ENCODE measurements at regions not wholly inside any gene's neighbourhood (a gene's known extent, or its start where the extent isn't known, plus 50 kb on each side); places are given as distances from the start of the nearest gene placed in this dataset.
A peak's percentile ranks its signal among the peaks of the same experiment; 100 is the strongest.

DNA sequence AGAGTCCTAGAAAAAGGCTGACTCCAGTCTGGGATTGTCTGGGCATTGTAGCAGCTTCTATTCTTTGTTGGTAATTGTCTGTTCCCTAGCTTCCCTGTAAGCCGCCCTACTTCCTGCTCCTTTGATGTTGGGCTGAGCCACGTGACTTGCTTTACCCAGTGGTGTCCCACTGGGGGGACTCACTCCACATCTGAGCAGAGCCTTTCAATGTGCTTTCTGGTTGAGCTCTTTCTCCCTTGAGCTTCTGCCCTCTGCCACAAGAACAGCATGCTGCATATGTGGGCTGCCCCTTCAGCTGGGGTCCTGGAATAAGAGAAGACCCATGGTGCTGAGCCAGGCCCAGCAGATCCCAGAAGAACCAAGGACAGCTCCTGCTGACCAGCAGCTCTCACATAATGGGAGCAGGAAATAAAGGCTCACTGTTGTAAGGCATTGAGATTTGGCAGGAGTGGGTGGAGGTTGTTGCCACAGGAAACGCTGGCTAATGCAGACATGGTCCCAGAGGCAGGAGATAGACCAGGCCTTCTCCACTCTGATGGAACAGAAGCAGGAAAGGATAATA lies 276.3 kb upstream of the GJB5 start:
- DNase-seq (ENCODE audit: low read depth) = no peak

DNA sequence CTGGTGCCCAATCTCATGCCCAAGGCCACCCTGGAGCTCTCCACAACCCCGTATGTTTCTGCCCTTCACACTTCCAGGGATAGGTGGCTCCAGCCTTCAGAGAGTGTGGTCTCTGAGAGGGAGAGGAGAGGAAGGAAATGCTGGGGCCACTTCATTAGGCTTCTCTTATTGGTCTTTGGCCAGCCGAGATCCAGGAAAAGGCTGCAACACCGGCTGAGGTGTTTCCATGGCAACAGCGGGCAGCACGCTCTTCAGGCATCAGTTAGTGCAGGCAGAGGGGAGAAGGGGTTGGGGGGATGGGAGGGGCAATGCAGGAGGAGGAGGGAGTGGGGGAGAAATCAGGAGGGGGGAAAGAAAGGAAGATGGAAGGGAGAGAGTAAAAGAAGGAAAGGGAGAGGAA lies 275.1 kb upstream of the GJB5 start:
- no peak for DNase-seq (ENCODE audit: low read depth)

DNA sequence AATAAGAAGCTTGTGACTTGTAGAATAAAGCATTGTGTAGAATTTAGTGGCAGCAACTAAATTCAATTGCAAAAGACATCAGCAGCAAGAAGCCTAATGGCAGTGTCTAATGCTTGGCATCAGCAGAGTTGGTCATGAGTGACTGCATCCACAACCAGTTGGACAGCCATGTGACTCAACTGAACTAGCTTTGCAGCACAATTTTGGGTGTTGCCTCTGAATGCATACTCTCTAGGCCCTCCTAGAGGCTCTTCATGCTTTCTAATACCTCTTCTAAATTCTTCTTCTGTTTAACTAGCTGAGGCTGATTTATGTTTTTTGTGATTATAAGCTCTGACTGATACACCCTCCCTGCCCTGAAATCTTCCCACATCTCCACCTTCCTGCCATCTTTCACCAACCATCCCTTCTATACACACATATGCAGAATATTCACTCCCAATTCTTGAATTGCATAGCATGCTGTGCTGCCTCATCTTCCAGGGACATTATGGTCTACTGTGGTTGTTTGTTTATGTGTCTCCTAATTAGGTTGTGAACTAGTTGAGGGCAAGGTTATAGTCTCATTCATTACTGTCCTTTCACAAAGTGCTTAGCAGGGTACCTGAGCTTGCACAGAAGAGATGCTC lies 266.7 kb upstream of the GJB5 start:
- DNase-seq (ENCODE audit: low read depth) = no peak

DNA sequence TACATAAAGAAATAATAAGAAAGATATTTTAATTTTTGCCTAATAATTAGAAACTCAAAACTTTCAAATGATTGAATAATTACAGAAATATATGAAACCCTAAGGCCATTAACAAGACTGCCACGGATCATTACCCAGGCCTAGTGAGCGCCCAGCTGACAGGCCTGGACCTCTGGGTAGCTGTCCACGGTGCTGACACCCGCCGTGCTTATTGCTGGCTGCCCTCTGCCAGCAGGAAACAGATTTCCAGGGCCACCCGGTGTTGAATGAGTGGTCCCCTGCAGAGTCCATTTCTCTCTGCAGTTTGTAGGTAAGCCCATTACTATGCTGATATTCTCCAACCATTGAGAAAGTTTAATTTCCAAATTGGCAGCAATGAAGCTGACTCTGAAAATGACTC lies 254.4 kb upstream of the GJB5 start:
- peak; percentile 34 for DNase-seq (ENCODE audit: low read depth)

DNA sequence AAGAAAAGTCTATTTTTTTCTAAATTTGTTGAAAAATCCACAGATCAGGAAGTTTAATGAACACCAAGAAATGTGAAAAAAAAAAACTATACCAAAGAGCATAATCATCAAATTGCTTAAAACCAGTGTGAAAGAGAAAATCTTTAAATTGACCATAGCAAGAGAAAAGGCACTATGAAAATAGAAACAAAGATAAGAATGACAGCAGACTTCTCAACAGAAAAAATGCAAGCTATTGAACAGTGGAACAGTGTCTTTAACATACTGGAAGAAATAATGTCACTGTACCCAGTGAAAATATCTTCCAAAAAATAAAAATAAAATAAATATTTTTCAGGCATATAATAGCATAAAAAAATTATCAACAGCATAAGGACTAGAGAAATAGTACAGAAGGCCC lies 243.0 kb upstream of the GJB5 start:
- DNase-seq (ENCODE audit: low read depth) = no peak

DNA sequence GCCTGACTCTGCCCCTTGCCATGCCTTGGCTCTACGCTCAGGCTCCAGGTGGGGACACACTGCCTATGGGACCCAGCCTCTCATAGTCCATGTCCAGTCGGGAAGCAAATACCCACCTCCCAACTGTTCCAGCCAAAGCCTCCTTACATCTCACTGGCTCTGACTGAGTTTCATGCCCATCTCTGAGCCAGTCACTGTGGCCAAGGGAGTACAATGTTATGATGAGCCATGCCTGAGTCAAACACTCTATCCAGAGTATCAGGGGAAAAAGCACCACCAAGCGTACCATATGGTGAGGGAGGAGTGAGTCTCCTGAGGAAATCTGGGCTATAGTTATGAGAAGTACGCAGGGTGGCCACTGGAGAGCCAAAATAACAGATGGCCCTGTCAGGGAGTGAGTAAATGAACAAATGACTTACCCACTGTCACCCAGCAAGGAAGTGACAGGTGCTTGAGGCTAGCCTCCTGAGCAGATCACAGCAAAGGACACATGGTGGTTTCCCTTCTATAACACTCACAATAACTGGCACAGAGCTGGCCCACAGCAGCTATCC lies 236.6 kb upstream of the GJB5 start:
- DNase-seq (ENCODE audit: low read depth) = peak; percentile 58

DNA sequence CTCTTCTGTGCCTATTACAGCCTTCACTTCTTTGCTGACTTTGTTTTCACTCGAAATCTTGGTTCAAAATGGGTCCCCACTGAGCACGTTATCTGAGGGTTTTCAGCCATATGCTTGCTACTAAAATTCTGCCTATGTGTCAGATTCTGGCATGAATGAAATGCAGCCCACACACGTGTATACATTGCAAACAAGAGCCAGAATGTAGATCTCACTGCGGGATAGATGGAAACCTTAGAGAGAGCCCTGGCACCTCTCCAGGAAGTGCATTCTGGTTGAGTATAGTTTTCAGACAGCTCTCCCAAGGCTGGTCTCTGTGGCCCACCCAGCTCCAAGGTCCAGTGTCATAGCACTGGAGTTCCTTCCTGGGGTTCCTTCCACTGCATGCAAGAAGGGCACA lies 234.7 kb upstream of the GJB5 start:
- DNase-seq (ENCODE audit: low read depth) = no peak

DNA sequence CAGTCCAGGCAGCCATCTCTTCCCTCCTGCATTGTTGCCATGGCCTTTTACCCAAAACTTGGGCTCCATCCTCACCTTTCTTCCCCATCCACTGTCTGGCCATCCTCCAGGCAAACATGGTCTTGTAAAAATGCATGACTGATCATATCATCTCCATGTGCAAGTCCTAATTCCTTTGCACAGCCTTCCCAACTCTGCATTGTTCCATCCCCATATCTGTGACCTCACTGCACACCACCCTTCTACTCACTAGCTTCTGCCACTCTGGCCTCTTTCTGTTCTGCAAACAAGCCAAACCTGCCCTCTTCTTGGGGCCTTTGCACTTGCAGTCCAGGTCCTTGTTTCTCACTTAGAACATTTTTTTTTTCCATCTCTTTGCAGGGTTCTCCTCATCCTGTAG lies 230.1 kb upstream of the GJB5 start:
- peak; percentile 18 for DNase-seq (ENCODE audit: low read depth)

DNA sequence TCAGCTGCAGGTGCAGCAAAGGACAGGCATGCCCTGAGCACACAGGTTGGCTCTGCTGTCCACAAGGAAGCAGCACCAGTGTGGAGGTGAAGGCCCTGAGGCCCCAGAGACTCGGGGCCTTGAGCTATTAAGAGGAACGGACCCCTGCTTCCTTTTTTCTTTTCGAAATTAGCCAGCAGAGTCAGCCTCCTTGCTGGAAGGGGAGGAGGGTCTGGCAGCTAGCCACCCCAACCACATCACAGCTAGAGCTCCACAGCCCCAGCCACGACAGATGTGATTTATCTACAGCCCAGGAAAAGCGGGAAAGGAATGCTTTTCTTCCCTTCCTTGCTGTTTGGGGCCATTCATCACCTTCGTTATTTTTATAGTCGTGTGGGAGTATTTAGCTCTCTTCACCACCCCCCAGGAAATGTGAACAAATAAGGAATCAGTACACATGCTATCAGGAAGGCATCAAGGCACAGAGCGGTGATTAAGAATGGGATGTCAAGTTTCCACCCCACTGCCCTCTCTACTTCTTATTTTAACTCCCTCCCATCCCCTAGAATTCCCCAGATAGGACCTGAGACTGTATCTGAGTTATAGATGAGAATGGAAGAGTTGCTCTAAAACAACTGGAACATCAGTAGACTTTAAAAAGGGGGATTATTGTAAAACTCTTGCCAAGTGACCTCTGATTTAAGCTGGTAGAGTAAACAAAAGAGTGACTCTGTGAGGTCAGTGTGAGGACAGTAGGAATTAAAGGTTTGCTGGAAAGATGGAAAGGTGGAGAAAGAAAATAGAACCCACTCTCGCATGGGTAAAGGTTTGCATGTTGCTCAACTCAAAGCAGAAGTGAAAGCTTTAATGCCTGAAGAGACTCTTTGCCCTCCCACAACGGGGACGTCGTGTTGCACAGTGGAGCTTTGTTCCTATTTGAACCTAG lies 224.7 kb upstream of the GJB5 start:
- peak; percentile 77 for DNase-seq (ENCODE audit: low read depth)

DNA sequence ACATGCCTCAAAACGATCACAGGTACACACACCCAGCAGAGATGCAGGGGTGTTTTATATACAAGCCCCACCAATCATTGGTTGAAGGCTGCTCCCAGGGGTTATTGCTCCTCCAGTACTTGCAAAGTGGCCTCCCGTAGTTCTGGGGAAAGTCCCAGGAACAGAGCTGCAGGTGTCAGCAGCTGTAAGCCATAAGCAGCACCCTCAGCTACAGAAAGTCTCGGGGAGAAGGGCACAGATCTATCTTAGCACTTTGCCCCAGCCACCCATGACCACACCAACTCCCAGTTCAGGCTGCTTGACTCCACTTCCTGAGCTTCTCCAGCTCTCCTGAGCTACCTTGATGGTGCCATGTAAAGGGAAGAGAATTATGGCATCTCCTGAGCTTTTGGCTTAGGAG lies 222.7 kb upstream of the GJB5 start:
- no peak for DNase-seq (ENCODE audit: low read depth)

DNA sequence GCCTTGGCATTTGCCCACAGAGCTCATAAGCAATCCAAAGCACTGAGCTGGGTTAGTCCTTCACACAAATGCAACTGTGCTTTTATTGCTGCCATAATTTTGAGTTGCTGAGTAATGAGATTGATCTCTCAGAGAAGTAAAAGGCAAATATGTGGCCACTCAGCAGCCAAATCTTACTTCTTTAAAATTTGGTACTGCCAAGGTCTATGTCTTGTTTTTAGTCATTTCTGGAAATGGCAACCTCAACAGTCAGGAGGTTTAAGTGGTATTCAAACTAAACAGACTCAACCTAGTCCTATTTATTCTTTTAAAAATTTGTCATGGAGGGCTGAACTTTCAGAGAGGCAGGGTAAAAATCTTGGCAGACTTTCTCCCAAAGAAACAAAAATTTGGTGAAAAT lies 216.4 kb upstream of the GJB5 start:
- DNase-seq (ENCODE audit: low read depth) = no peak

DNA sequence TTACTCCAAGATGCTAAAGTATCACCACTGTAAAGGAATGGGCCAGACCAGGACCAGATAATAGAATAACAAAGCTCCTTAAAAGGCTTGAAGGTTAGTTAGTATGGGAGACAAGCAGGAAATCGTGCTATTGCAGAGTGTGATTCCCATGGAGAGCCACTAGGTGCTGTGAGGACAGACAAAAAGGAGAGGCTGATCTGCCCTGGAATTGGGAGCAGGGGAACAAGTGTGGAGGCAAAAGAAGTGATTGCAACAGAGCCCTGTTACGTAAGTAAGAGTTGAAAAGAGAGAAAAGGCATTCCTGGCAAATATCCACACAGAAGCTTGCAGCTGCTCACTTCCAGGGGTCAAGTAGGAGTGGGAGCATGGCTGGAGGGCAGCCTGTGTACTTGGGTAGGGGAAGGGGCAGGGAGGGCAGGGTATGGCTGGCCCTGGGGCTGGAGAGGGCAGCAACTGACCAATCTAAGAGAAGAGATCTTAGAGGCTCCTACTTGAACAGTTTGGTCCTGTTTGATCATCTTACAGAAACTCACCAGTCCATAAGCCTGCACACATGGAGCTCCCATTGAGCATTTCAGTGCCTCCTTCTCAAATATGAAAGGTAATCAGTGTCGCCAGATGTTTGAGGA lies 207.7 kb upstream of the GJB5 start:
- DNase-seq (ENCODE audit: low read depth) = peak; percentile 10

DNA sequence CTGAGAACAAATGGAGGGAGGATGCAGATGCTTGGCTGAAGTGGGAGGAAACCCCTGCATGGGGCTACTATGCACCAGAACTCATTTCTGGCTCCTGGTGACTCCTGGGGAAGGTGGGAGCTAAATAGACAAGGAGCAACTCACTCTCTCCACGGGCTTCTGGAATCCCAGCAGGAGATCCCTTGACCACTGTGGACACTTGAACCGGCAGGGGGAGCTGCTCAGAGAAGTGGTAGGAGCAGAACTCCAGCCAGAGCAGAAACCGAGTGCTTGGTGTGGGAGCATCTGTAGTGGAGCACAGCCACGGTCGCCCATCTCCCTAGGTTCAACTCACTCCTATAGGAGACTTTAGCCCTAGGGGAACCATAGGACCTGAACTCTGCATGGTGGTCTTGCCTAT lies 205.6 kb upstream of the GJB5 start:
- peak; percentile 25 for DNase-seq (ENCODE audit: low read depth)

DNA sequence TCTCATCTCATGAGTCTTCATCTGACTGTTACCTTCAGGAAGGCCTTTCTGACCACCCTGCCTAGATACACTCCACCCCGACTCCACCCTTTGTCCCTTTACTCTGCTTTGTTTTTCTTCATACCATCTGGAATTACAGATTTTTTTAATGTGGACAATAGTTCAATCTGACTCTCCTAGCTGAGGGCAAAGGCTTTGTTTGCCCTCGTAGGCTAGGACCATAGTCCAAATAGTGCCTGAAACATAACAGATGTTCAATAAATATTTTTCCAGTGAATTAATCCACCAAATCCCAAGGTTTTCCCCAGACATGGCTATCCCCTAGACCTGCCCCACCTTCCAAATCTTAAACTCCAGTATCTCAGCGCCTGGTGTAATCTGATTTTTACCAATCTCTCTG lies 176.5 kb upstream of the GJB5 start:
- no peak for DNase-seq (ENCODE audit: low read depth)

DNA sequence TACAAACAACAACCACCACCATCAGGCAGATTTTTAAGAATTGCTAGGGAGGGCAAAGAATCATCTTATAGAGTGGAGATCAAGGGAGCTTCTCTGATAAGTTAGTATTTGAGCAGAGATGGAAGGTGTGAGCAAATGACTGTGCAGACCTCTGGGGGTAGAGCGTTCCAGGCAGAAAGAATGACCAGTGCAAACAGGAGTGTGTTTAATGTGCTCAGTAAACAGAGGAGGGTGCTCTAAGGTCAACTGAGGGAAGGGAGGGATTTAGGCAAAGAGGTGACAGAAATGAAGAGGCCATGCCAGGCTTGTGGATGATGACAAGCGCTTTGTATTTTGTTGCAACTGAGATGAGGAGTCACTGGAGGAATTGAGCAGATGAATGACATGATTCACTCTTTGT lies 172.5 kb upstream of the GJB5 start:
- no peak for DNase-seq (ENCODE audit: low read depth)

DNA sequence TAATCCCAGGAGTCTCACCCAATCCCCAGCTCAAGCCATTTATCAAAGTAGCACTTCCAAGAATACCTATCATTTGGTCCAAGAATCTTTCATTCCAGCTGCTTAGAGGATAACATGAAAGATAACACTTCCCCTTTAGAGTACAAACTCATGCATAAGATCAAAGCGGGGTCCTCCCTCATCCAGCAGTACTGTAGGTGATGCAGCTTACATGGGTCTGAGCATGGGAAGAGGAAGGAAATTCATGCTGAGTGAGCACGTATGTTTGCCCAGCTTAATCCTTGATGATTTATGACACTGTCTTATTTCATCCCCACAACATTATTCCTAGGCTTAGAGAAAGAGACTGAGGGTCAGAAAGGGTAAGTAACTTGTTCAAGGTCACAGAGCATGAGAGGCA lies 167.1 kb upstream of the GJB5 start:
- DNase-seq (ENCODE audit: low read depth) = no peak

DNA sequence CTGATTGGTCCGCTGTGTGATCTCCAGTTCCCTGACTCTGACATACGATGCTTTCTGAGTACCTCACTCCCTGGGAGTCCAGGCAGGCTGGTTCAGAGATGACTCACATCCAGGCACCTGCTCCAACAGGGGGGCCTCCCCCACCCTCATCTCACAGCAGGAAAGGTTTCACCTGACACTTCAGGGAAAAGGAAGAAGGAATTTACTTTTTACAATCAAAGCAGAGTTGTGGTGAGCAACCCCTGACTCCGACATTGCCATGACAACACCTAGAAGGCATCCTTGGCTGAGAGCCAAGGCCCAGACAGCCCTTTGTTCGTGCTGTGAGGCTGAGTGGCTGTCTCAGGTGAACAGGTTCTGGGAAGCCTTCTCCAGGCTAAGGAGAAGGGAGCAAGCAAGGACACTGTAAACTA lies 164.6 kb upstream of the GJB5 start:
- peak; percentile 76 for DNase-seq (ENCODE audit: low read depth)

DNA sequence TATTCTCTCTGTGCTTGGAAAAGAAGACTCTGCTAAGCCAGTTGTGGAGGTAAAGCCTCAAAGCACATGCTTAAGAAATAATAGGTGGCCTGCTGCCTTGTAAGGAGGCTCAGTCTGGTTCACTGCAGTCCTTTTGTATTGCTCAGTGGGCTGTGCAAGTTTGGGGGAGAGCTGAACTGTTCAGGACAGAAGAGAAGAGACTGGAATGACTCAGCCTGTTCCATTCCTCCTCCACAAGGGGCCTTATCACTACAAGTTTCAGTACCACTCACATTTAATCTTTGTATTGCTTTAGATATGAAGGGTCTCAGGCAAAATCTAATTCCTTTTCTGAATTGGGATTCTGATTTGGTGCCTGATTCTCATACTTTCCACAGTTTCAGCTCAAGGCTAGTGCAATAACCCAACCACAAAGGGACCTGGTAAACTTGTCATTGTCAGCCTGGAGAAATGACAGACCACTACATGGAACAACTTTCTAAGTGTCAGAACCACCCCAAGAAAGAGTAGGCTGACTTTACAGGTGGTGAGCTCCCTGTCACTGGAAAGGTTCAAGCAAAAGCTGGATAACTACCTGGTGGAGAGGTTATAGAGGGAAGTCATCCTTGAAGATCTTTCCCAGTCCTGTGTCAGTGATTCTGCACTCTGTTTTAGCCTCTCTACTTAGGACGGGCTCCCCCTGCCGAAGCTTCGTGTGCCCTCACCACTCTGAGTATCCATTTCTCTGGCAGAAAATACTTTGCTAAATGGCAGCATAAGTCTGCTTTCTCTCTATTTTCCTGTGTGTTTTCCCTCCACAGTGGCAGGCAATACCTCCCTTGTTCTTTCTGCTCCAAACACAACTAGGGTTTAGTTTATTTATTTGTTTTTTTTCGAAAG lies 162.9 kb upstream of the GJB5 start:
- DNase-seq (ENCODE audit: low read depth) = peak; percentile 47

DNA sequence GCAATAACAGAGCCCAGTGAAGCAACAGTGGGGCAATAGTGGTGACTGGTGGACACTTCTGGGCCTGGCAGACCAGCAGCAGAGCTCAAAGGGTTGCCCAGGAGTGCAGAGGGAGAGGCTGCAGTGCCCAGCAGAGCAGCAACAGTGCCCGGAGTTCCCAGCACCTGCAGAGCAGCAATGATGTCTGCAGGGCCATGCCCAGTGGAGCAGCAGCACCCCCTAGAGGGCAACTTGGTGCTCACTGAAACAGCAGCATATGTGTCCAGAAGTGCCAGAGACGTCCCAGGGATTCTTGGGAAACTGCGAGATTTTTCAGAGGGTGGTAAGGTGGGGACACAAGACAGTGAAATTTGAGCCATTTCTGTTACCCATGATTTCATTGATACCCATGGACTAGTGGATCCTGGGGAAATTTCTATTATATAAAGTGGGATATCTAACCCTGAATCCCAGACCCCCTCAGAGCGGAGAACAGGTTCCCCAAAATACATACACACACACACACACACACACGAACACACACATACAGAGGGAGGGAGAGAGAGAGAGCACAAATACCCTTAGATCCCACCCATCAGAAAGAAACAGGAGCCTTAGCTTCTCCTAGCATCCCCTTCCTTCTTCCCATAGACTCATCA lies 156.9 kb upstream of the GJB5 start:
- peak; percentile 69 for DNase-seq (ENCODE audit: low read depth)

DNA sequence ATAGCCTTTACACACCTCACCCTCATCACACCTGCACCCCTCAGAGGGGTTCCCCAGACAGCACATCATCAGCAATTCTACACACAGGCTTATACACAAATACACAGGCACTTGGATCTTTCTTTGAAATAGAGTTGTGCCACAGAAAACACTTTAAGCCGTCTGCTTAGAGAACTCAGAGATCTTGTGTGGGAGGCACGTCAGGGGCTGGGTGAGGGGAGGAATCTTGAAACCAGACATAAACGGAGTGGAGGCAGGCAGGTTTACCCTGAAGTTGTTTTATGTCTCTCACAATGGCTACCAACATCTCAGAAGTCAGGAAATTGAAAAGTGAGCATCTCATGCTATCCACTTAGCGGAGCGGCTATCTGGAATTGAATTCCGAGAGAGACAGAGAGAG lies 151.9 kb upstream of the GJB5 start:
- no peak for DNase-seq (ENCODE audit: low read depth)

DNA sequence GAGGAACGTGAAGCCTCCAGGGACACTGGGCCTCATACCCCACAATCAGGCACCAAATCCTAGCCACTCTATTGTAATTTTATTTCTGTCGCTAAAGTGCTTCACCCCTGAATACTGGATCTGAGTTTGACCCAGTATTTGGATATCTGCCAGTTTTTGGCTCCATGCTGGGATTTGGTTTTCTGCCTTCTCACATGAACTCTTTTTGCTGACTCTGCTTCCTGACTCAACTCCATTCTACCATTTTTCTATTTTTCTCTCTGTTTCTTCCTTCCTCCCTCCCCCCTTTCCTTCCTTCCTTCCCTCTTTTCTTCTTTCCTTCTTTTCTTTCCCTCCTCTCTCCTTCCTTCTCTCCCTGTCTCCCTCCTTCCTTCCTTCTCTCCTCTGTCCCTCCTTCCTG lies 151.3 kb upstream of the GJB5 start:
- DNase-seq (ENCODE audit: low read depth) = no peak

Measured in M059J (cell line).